Nephron progenitor cell (in vitro differentiated cells): ENCODE measurements at regions not wholly inside any gene's neighbourhood (a gene's known extent, or its start where the extent isn't known, plus 50 kb on each side); places are given as distances from the start of the nearest gene placed in this dataset.

Source experiments
- DNase-seq: peaks from one replicate; pipeline ENCODE4 v3.0.0; 2021
- H3K27ac Mint-ChIP-seq: 2 replicates; pipeline ENCODE4 v1.8.0; 2021; ENCODE audit warnings: mild to moderate bottlenecking, moderate library complexity, mixed read lengths
- H3K27me3 Mint-ChIP-seq: 2 replicates; pipeline ENCODE4 v1.8.0; 2021; ENCODE audit warnings: mild to moderate bottlenecking, low read depth, mixed read lengths; ENCODE audit not compliant: poor library complexity
- H3K36me3 Mint-ChIP-seq: 2 replicates; pipeline ENCODE4 v1.8.0; 2021; ENCODE audit warnings: low read depth, mixed read lengths
- H3K4me1 Mint-ChIP-seq: 2 replicates; pipeline ENCODE4 v1.8.0; 2021; ENCODE audit warnings: mixed read lengths
- H3K4me3 Mint-ChIP-seq: 2 replicates; pipeline ENCODE4 v1.8.0; 2021; ENCODE audit warnings: mild to moderate bottlenecking, moderate library complexity, mixed read lengths
- H3K9me3 Mint-ChIP-seq: 2 replicates; pipeline ENCODE4 v1.8.0; 2021; ENCODE audit warnings: mild to moderate bottlenecking, moderate library complexity, mixed read lengths
- TF ChIP-seq, protein P1 (sequence below): fragments of 200-600 bp; sonication (generic); IDR thresholded peaks from 2 replicates; pipeline ENCODE4 v1.5.0; 2021; ENCODE audit warnings: antibody characterized with exemption

DNA sequence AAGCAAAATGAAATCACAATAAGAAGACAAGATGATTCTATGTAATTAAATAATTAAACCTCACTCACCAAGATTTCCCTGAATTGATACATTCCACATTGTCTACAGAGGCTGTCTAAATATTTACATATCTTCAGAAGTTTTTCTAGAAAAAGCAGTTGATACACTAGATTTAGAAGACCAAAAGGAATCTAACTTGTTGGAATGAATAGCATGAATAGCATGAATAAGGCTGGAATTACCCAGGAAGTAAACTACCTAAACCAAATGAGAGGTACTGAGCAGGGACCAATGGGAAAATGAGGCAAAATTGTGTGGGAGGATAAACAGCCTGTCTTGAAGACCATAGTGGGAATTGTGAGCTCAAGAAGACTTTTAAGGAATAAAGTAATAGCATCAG lies 479.7 kb downstream of the TXNL1 start:
- DNase-seq, result no peak
- no peak overlapping the region for H3K27ac Mint-ChIP-seq
- TF ChIP-seq, protein P1, sequence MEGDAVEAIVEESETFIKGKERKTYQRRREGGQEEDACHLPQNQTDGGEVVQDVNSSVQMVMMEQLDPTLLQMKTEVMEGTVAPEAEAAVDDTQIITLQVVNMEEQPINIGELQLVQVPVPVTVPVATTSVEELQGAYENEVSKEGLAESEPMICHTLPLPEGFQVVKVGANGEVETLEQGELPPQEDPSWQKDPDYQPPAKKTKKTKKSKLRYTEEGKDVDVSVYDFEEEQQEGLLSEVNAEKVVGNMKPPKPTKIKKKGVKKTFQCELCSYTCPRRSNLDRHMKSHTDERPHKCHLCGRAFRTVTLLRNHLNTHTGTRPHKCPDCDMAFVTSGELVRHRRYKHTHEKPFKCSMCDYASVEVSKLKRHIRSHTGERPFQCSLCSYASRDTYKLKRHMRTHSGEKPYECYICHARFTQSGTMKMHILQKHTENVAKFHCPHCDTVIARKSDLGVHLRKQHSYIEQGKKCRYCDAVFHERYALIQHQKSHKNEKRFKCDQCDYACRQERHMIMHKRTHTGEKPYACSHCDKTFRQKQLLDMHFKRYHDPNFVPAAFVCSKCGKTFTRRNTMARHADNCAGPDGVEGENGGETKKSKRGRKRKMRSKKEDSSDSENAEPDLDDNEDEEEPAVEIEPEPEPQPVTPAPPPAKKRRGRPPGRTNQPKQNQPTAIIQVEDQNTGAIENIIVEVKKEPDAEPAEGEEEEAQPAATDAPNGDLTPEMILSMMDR, result no peak
- peaks cover 17% of the 10 kb centered on the region for H3K9me3 Mint-ChIP-seq
- peaks cover 6% of the 10 kb centered on the region for H3K4me1 Mint-ChIP-seq
- no peak overlapping the region for H3K4me3 Mint-ChIP-seq
- H3K36me3 Mint-ChIP-seq, result no peaks in the 10 kb centered on the region
- no peaks in the 10 kb centered on the region for H3K27me3 Mint-ChIP-seq

GRCh38 chr18:56157541-56157940 lies 480.9 kb downstream of the TXNL1 start:
- Mint-ChIP-seq H3K27ac (no peak overlapping the region), H3K4me1 (peaks cover 14% of the 10 kb centered on the region), H3K9me3 (peaks cover 18% of the 10 kb centered on the region), H3K36me3 (no peaks in the 10 kb centered on the region), H3K27me3 (no peaks in the 10 kb centered on the region), H3K4me3 (no peak overlapping the region)
- TF ChIP-seq, protein P1, result no peak
- no peak for DNase-seq

GRCh38 chr18:56152551-56153310 lies 485.7 kb downstream of the TXNL1 start:
- H3K4me3 Mint-ChIP-seq, result peak overlapping the region; percentile 6

DNA sequence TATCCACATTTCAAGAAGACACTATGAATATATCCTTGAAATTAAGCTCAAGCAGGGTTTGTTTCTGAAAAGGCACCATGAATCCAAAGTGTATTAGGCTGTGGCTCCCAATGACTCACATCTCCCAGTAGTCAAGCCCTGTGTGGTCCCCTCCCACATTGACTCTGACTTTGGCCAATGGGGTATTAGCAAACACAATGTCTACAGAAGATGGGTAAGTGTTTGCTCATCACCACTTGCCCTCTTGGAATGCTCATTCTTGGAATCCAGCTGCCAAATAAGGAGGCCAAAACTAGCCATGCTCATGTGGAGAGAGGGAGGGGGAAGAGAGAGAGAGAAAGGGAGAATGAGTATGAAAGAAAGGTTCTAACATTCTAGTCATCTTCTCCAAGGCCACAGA lies 490.0 kb downstream of the TXNL1 start:
- Mint-ChIP-seq H3K9me3 (no peaks in the 10 kb centered on the region), H3K36me3 (no peaks in the 10 kb centered on the region), H3K4me3 (no peak overlapping the region), H3K27me3 (peaks cover 5% of the 10 kb centered on the region), H3K27ac (no peak overlapping the region), H3K4me1 (peaks cover 20% of the 10 kb centered on the region)
- TF ChIP-seq, protein P1, result no peak
- no peak for DNase-seq

More at GRCh38 chr18:56152551-56153310, 485.7 kb downstream of the TXNL1 start:
- TF ChIP-seq, protein P1, result no peak
- Mint-ChIP-seq H3K36me3 (no peaks in the 10 kb centered on the region), H3K9me3 (peaks cover 18% of the 10 kb centered on the region), H3K27ac (no peak overlapping the region), H3K27me3 (peaks cover 5% of the 10 kb centered on the region), H3K4me1 (peaks cover 20% of the 10 kb centered on the region)
- no peak for DNase-seq

DNA sequence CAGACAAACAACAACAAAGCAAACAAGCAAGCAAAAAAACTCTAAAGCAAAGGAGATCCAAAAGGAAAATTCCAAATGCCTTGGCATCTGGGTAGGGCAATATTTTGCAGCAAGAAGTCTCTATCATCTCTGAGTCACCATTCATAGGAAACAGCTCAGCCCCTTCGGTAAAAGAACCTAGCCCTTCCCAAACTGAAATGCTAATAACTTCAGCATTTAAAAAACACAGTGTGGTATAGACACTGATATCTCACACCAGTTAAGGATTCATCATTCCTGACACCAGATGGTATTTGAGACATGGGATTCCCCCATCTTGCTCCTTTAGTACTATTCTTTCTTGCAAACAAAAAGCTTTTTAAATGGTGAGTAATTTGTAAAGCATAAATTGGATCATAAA lies 491.8 kb downstream of the TXNL1 start:
- DNase-seq, result no peak
- TF ChIP-seq, protein P1, result no peak
- H3K36me3 Mint-ChIP-seq, result no peaks in the 10 kb centered on the region
- no peak overlapping the region for H3K4me3 Mint-ChIP-seq
- H3K9me3 Mint-ChIP-seq, result no peaks in the 10 kb centered on the region
- H3K4me1 Mint-ChIP-seq, result peaks cover 2% of the 10 kb centered on the region
- H3K27ac Mint-ChIP-seq, result no peak overlapping the region
- peaks cover 5% of the 10 kb centered on the region for H3K27me3 Mint-ChIP-seq

DNA sequence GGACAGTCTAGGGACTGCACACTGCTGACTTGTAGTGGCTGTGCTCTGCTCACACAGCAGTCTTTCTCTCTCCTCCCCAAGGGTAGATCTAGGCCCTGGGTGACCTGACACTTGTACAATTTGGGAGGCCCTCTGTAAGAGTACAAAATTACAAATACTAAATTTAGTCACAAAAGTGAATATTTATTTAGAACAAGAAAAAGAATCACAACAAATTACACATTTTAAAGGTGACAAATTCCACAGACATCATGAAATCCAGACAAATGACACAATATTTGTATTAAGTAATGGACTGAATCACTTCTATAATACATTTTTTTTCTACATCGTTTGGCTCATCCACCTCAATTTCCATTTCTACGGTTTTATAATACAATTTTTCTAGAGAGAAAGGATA lies 496.4 kb downstream of the TXNL1 start:
- H3K4me1 Mint-ChIP-seq, result no peaks in the 10 kb centered on the region
- TF ChIP-seq, protein P1, result no peak
- H3K27ac Mint-ChIP-seq, result no peak overlapping the region
- no peaks in the 10 kb centered on the region for H3K36me3 Mint-ChIP-seq
- H3K9me3 Mint-ChIP-seq, result no peaks in the 10 kb centered on the region
- no peak for DNase-seq
- peaks cover 3% of the 10 kb centered on the region for H3K27me3 Mint-ChIP-seq
- H3K4me3 Mint-ChIP-seq, result no peak overlapping the region
